ENCODE measurements at regions not wholly inside any gene's neighbourhood (a gene's known extent, or its start where the extent isn't known, plus 50 kb on each side); places are given as distances from the start of the nearest gene placed in this dataset.

- H3K4me3 ChIP-seq (ENCODE audit: low read depth, low read length) = no peak overlapping the region
- no peaks in the 10 kb centered on the region for H3K27me3 ChIP-seq (replicated peaks)
- H3K27ac ChIP-seq = no peak overlapping the region
- H3K36me3 ChIP-seq (replicated peaks) = no peaks in the 10 kb centered on the region
- in situ Hi-C loops (cut with HindIII; ENCODE audit: low pct_ligation_motif_present, low sequenced_read_pairs) = no loop called here
- no peak for TF ChIP-seq CTCF (IDR thresholded peaks at IDR 0.05; ENCODE audit: low read depth, low read length, missing control alignments)
- DNase-seq = no peak
Measured at GRCh38 chr11:119521551-119521950, 98.6 kb upstream of the THY1 start.

GRCh38 chr11:119520966-119521365 lies 98.0 kb upstream of the THY1 start:
- no peak for TF ChIP-seq CTCF (IDR thresholded peaks at IDR 0.05; ENCODE audit: low read depth, low read length, missing control alignments)
- Histone ChIP-seq H3K4me3 (ENCODE audit: low read depth, low read length) (no peak overlapping the region), H3K27me3 (replicated peaks) (peaks cover 4% of the 10 kb centered on the region), H3K36me3 (replicated peaks) (no peaks in the 10 kb centered on the region), H3K27ac (no peak overlapping the region)
- in situ Hi-C loops (cut with HindIII; ENCODE audit: low pct_ligation_motif_present, low sequenced_read_pairs) = no loop called here
- no peak for DNase-seq

GRCh38 chr11:119520400-119520799 lies 97.4 kb upstream of the THY1 start:
- no peak overlapping the region for H3K4me3 ChIP-seq (ENCODE audit: low read depth, low read length)
- DNase-seq = no peak
- H3K27me3 ChIP-seq (replicated peaks) = peaks cover 4% of the 10 kb centered on the region
- no peak for TF ChIP-seq CTCF (IDR thresholded peaks at IDR 0.05; ENCODE audit: low read depth, low read length, missing control alignments)
- no peaks in the 10 kb centered on the region for H3K36me3 ChIP-seq (replicated peaks)
- H3K27ac ChIP-seq = no peak overlapping the region
- in situ Hi-C loops (cut with HindIII; ENCODE audit: low pct_ligation_motif_present, low sequenced_read_pairs) = no loop called here

- in situ Hi-C loops (cut with HindIII; ENCODE audit: low pct_ligation_motif_present, low sequenced_read_pairs) = no loop called here
- Histone ChIP-seq H3K27ac (no peak overlapping the region), H3K27me3 (replicated peaks) (peaks cover 4% of the 10 kb centered on the region), H3K4me3 (ENCODE audit: low read depth, low read length) (no peak overlapping the region), H3K36me3 (replicated peaks) (no peaks in the 10 kb centered on the region)
- TF ChIP-seq CTCF (IDR thresholded peaks at IDR 0.05; ENCODE audit: low read depth, low read length, missing control alignments) = no peak
- DNase-seq = no peak
Measured at GRCh38 chr11:119519796-119520195, 96.8 kb upstream of the THY1 start.

GRCh38 chr11:119518746-119519730 lies 96.1 kb upstream of the THY1 start:
- in situ Hi-C loops (cut with HindIII; ENCODE audit: low pct_ligation_motif_present, low sequenced_read_pairs) = no loop called here
- Histone ChIP-seq H3K36me3 (replicated peaks) (no peaks in the 10 kb centered on the region), H3K4me3 (ENCODE audit: low read depth, low read length) (no peak overlapping the region), H3K27ac (no peak overlapping the region), H3K27me3 (replicated peaks) (peaks cover 5% of the 10 kb centered on the region)
- TF ChIP-seq CTCF (IDR thresholded peaks at IDR 0.05; ENCODE audit: low read depth, low read length, missing control alignments) = no peak
- peak; percentile 47 for DNase-seq

Measured in brain microvascular endothelial cell (primary cell).